ENCODE measurements at regions not wholly inside any gene's neighbourhood (a gene's known extent, or its start where the extent isn't known, plus 50 kb on each side); places are given as distances from the start of the nearest gene placed in this dataset.

- no peak for TF ChIP-seq CTCF (IDR thresholded peaks at IDR 0.05)
- WGBS, 2 donors: 94 to 96% methylated on average over 13 of the region's 13 CpGs
- Histone ChIP-seq H3K4me3 (no peak overlapping the region), H3K9me3 (no peaks in the 10 kb centered on the region), H3K27me3 (no peaks in the 10 kb centered on the region), H3K36me3 (no peaks in the 10 kb centered on the region), H3K4me1 (no peaks in the 10 kb centered on the region), H3K27ac (no peak overlapping the region)
- ATAC-seq: no peak
- no peak for DNase-seq
- FAIRE-seq: no peak
- intact Hi-C loops (cut with DNase I): no loop called here
Observed at GRCh38 chr12:11946161-11946560, 124.6 kb upstream of the BCL2L14 start.

GRCh38 chr12:11947213-11947612 lies 123.5 kb upstream of the BCL2L14 start:
- Histone ChIP-seq H3K27ac (no peak overlapping the region), H3K27me3 (no peaks in the 10 kb centered on the region), H3K4me1 (no peaks in the 10 kb centered on the region), H3K4me3 (no peak overlapping the region), H3K36me3 (no peaks in the 10 kb centered on the region), H3K9me3 (no peaks in the 10 kb centered on the region)
- 87 to 93% methylated on average over 6 of the region's 6 CpGs for WGBS, 2 donors
- ATAC-seq (no peak), FAIRE-seq (no peak), DNase-seq (no peak)
- intact Hi-C loops (cut with DNase I): no loop called here
- TF ChIP-seq CTCF (IDR thresholded peaks at IDR 0.05): no peak

- Histone ChIP-seq H3K9me3 (no peaks in the 10 kb centered on the region), H3K36me3 (no peaks in the 10 kb centered on the region), H3K4me1 (no peaks in the 10 kb centered on the region), H3K27me3 (no peaks in the 10 kb centered on the region), H3K4me3 (peak overlapping the region in 1 of 4 donors; percentile 10), H3K27ac (peak overlapping the region in 2 of 4 donors; percentile 31 to 44)
- ATAC-seq: peak; percentile 79 to 90 (median 88)
- FAIRE-seq: no peak
- 15 to 19% methylated on average over 9 of the region's 9 CpGs for WGBS, 2 donors
- intact Hi-C loops (cut with DNase I): no loop called here
- peak; percentile 24 to 82 (median 66) for DNase-seq
- TF ChIP-seq CTCF (IDR thresholded peaks at IDR 0.05): no peak
Observed at GRCh38 chr12:11949738-11950411, 120.9 kb upstream of the BCL2L14 start.

- intact Hi-C loops (cut with DNase I): no loop called here
- WGBS, 2 donors: 77 to 78% methylated on average over 5 of the region's 5 CpGs
- DNase-seq (no peak), FAIRE-seq (no peak), ATAC-seq (no peak)
- TF ChIP-seq CTCF (IDR thresholded peaks at IDR 0.05): no peak
- H3K36me3 ChIP-seq: no peaks in the 10 kb centered on the region
- no peaks in the 10 kb centered on the region for H3K4me1 ChIP-seq
- H3K9me3 ChIP-seq: no peaks in the 10 kb centered on the region
- no peak overlapping the region for H3K4me3 ChIP-seq
- H3K27me3 ChIP-seq: no peaks in the 10 kb centered on the region
- no peak overlapping the region for H3K27ac ChIP-seq
Observed at GRCh38 chr12:11951209-11951608, 119.5 kb upstream of the BCL2L14 start.

- DNase-seq (no peak), ATAC-seq (no peak), FAIRE-seq (no peak)
- H3K4me1 ChIP-seq: no peaks in the 10 kb centered on the region
- no peaks in the 10 kb centered on the region for H3K36me3 ChIP-seq
- 51 to 62% methylated on average over 7 of the region's 7 CpGs for whole genome bisulfite sequencing, 2 donors
- intact Hi-C loops (cut with DNase I): no loop called here
- no peaks in the 10 kb centered on the region for H3K9me3 ChIP-seq
- H3K4me3 ChIP-seq: no peak overlapping the region
- no peak for TF ChIP-seq CTCF (IDR thresholded peaks at IDR 0.05)
- H3K27me3 ChIP-seq: no peaks in the 10 kb centered on the region
- no peak overlapping the region for H3K27ac ChIP-seq
Observed at GRCh38 chr12:11953523-11953922, 117.2 kb upstream of the BCL2L14 start.

All from pancreas (tissue), 10 donors.